HG02763 (cell line): ENCODE measurements at regions not wholly inside any gene's neighbourhood (a gene's known extent, or its start where the extent isn't known, plus 50 kb on each side); places are given as distances from the start of the nearest gene placed in this dataset.

ENCODE experiments used
- ATAC-seq: cut with Tn5 transposase; IDR thresholded peaks from one replicate; pipeline ENCODE4 v1.9.1; 2021; ENCODE audit warnings: mild to moderate bottlenecking, moderate library complexity; ENCODE audit not compliant: unreplicated experiment

DNA sequence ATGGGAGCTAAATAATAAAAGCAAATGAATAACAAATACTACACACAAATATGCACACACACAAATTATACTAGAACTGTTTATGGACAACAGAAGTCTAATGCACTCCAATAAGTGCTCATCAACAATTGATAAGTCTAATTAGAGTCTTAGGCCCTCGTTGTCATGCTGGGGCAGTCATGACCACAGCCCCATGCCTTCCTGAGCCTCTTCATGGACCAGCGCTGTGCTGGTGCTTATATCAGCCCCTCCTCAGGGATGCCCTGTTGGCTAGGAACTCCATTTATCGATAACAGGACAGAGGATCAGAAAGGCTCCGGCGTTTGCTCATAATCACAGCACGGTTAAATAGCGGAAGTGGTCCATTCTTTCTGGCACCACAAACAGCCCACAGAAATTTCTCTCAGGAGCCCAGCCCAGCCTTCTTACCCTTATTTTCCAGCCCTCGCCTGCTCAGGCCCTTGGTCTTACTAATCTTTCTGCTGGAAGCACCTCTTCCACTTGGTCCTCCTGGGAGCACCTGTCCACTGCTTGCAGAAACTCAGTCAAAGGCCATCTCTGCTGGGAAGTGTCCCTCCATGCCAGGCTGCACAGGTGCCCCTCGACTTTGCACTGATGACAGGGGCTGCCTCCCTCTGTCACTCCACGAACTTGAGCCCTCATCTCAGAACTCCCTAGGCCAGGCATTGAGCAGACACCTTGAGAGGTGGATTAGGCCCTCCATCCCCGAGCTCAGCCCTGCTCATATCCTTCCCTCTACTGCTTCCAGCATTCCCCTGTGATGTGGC, 500.2 kb upstream of the HS6ST1 start:
- no peak for ATAC-seq

DNA sequence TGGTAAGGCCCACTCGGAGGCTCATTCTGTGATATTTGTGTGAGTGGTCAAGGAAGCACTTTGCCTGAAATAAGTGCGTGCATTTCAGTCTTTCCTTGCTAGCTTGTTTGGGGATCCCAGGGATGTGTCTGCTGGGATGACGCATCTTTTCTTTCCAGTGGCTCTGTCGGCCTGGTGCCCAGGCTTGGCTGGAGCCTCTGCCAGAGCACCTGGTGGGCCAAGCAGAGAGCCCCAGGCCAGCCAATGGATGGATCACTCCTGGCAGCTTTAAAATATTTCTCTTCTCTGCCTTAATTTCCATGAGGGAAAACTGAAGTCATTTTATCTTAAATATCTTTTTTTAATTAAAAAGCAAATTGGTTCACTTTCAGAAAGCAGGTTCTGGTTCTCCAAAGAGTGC, 501.8 kb upstream of the HS6ST1 start:
- ATAC-seq, result no peak

DNA sequence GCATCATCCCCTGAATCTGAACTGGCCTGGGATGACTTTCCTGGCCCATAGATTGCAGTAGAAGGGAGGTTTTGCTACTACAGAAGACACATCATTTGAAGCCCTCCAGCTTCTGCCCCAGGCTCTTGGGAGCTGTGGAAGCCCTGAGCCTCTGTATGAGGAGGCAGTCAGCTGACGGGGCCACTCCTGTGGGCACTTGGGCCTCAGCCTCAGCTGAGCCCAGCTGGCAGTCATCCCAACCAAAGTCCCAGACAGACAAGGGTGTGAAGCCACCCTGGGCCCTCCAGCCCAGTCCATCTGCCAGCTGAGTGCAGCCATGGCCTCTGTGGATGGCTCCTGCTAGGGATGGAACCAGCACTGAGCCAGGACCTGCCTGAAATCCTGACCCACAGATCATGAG, 502.3 kb upstream of the HS6ST1 start:
- ATAC-seq, result no peak

DNA sequence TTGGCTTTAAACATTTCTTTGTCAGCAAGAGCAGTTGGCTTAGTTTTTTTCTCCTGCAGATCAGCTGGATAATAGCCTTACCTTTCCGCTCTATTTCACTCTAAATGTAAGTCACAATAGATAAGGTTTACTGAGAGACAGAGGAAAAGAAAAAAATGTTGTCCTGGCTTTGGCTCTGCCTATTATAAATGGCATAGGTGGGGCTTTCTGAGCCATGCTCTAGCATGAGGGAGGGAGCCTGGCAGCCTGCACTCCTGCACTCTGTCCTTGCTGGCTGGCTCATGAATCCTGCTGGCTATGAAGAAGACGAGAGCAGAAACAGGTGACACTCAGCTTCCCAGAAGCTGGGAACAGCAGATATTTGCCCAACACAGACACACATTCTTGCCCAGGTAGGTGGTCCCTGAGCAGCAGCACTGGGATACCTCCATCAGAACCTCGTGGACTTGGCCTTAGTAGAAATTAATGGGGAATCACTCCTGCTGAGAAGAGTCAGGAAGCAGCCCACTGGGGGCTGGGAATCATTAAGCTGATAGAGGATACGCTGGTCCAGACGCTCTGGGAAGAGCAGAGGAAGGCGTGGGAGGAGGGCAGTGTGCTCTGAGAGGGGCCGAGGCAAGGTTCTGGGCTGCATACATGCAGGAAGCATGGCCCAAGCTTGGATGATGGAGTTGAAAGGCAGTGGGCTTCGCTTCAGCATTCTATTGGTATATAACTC, 514.4 kb upstream of the HS6ST1 start:
- ATAC-seq, result no peak

GRCh38 chr2:128833664-128834027, 515.0 kb upstream of the HS6ST1 start:
- ATAC-seq, result no peak

- no peak for ATAC-seq
Observed at GRCh38 chr2:128834207-128834879, 515.7 kb upstream of the HS6ST1 start.

DNA sequence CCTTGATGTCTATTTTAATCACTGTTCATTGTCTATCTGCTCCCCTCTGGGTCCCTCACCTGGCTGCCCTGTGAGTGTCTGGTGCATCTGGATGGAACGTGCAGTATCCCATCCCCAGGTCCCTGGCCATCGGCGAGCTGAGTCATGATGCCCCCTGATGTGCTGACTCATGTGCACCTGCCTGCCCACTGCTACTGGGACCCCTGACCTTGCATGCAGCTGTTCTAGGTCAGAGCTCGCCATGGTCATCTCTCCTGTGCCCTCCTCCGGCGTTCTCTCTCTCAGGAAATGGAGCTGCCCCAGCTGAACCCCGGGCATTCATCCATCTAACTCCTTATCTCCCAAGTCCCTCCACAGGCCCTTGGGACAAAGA, 516.2 kb upstream of the HS6ST1 start:
- ATAC-seq, result no peak

GRCh38 chr2:128835342-128835855, 516.7 kb upstream of the HS6ST1 start:
- ATAC-seq, result no peak

GRCh38 chr2:128835974-128836373, 517.3 kb upstream of the HS6ST1 start:
- ATAC-seq, result no peak

DNA sequence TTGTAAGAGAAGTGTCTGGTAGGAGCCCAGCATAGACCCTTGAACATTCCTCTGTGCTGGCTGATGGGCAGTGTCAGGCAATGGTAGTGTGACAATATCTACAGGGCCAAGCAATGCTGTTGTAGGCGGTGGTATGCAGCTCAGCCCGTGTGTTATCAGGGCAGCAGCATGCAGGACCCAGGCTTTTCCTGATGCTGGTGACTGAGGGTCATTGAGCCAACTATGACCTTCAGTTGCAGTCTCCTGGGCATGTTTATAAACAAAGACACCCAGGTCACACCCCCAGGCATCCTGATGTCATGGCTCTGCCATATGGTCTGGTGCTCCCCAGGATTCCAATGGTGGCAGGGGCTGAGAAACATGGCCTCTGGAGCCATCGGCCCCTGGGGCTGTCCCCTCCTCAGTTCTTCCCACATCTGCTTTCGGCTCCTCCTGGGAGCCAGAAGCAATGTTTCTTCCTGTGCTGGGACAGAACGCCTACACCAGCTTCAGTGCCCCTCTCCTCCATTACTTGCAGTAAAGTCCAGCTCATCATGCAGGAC, 518.0 kb upstream of the HS6ST1 start:
- no peak for ATAC-seq

- no peak for ATAC-seq
Observed at GRCh38 chr2:128838244-128838643, 519.6 kb upstream of the HS6ST1 start.

- ATAC-seq, result no peak
Observed at GRCh38 chr2:128841803-128842202, 523.1 kb upstream of the HS6ST1 start.

DNA sequence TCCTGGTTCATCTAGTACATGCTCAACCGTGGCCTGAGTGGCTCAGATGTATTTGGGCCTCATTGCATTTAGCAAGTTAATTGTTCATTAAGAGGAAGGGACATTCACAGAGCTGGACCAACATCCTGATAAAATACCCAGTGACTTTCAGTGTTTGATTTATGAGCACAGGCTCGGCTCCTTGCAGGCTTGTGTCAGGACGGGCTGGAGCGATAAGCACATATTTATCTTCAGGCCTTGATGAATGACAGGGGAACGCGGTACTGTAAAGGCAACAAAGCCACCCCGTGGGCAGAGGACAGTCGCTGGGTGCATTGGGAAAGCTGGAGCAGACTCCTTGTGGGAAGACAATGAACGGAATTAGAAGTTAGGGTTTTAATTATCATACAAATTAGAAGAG, 548.6 kb upstream of the HS6ST1 start:
- ATAC-seq, result no peak

GRCh38 chr2:128867936-128868636, 549.4 kb upstream of the HS6ST1 start:
- no peak for ATAC-seq

DNA sequence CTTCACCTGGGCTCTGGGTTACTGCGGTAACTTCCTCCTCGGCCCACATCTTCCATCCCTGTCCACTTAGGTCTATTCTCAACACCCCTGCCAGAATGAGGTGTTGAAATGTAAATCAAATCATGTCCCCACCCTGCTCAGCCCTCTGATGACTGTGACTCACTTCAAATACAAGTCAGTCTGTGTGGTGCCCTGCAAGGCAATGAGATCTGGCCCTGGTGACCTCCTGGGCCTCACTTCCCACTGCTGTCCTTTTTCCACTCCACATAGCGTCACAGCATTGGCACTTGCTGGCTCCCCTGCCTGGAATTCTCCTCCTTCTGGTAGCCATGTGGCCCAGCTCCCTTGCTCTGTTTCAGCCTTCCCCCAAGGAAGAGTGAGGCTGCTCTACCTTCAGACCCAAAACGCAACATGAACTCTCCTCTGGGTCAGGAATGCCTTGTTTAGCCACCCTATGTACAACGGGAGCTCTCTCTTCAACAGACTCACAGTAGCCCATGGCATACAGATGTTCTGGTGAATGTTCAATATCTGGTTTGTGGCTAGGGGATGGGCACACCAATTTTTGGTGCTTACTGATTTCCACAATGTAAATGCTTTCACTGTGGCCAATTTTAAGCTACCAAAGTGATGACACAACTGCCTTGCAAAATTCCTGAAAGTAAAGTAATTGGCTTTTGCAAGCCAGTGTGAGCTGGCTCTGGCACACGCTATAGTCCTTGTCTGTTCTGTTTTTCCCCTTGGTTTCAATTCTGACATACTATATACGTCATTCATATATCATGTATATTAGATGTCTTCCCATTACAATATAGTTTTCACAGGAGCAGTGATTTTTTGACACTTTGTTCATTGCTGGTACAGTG, 550.3 kb upstream of the HS6ST1 start:
- no peak for ATAC-seq

- no peak for ATAC-seq
Observed at GRCh38 chr2:128874608-128875007, 555.9 kb upstream of the HS6ST1 start.

GRCh38 chr2:128876986-128877983, 558.6 kb upstream of the HS6ST1 start:
- no peak for ATAC-seq

GRCh38 chr2:128879161-128879560, 560.5 kb upstream of the HS6ST1 start:
- no peak for ATAC-seq

- no peak for ATAC-seq
Observed at GRCh38 chr2:128894896-128895295, 576.2 kb upstream of the HS6ST1 start.
